CD4-positive, alpha-beta T cell (primary cell): ENCODE measurements at regions not wholly inside any gene's neighbourhood (a gene's known extent, or its start where the extent isn't known, plus 50 kb on each side); places are given as distances from the start of the nearest gene placed in this dataset.

ENCODE experiments used
- ATAC-seq: fragments of 200-7000 bp; cut with Tn5 transposase; one replicate; pipeline ENCODE4 v1.10.0; 2022; ENCODE audit warnings: mild to moderate bottlenecking; ENCODE audit not compliant: poor library complexity
- CTCF ChIA-PET: fragments of 350-600 bp; sonication (Branson Sonifier 250); formaldehyde crosslinking; loops from one replicate; lab custom pipeline; 2021; ENCODE audit warnings: antibody characterized with exemption, inconsistent platforms; lab: Charles Lee
- POLR2A ChIA-PET: fragments of 350-600 bp; sonication (Branson Sonifier 250); formaldehyde crosslinking; loops from one replicate; lab custom pipeline; 2021; ENCODE audit warnings: antibody characterized with exemption, inconsistent platforms; lab: Charles Lee
- DNase-seq, 14 experiments: peaks; one replicate each; pipeline ENCODE4 v3.0.0-alpha.2; 2013 to 2020; ENCODE audit warnings: mixed read lengths in 2 of 14
- H3K27ac ChIP-seq, 2 donors: one replicate each; pipeline versions ENCODE4 v1.5.1 to v1.7.0; 2013; ENCODE audit warnings: low read length in 2 of 2, low read depth in 1 of 2, mild to moderate bottlenecking in 1 of 2
- H3K27me3 ChIP-seq, 2 experiments: 1 replicate in 1 of 2; 2 replicates in 1 of 2; pipeline versions ENCODE4 v1.6.1 to v1.7.0; 2013; ENCODE audit warnings: low read length in 2 of 2, control low read depth in 1 of 2, mild to moderate bottlenecking in 1 of 2, moderate library complexity in 1 of 2; ENCODE audit not compliant: insufficient read depth in 2 of 2, control insufficient read depth in 1 of 2
- H3K36me3 ChIP-seq: one replicate; pipeline ENCODE4 v1.6.1; 2013; ENCODE audit warnings: low read length, control low read depth; ENCODE audit not compliant: insufficient read depth
- H3K4me1 ChIP-seq: one replicate; pipeline ENCODE4 v1.6.1; 2013; ENCODE audit warnings: low read length, control low read depth; ENCODE audit not compliant: insufficient read depth
- H3K4me3 ChIP-seq: one replicate; pipeline ENCODE4 v1.5.1; 2013; ENCODE audit warnings: mild to moderate bottlenecking, low read length, moderate library complexity
- H3K9me3 ChIP-seq, 2 experiments: 1 replicate in 1 of 2; 2 replicates in 1 of 2; pipeline versions ENCODE4 v1.6.1 to v1.7.0; 2013; ENCODE audit warnings: low read length in 2 of 2, mild to moderate bottlenecking in 2 of 2, control low read depth in 1 of 2, moderate library complexity in 1 of 2; ENCODE audit not compliant: control insufficient read depth in 1 of 2, insufficient read depth in 1 of 2
- H3K27ac Mint-ChIP-seq: one replicate; pipeline ENCODE4 v1.8.0; 2020; ENCODE audit warnings: mixed read lengths
- H3K27me3 Mint-ChIP-seq: one replicate; pipeline ENCODE4 v1.8.0; 2021; ENCODE audit warnings: mixed read lengths
- H3K36me3 Mint-ChIP-seq: one replicate; pipeline ENCODE4 v1.8.0; 2021; ENCODE audit warnings: low read depth, mixed read lengths
- H3K4me1 Mint-ChIP-seq: one replicate; pipeline ENCODE4 v1.8.0; 2021; ENCODE audit warnings: low read depth, mixed read lengths
- H3K4me3 Mint-ChIP-seq: one replicate; pipeline ENCODE4 v1.8.0; 2020; ENCODE audit warnings: mild to moderate bottlenecking, mixed read lengths
- H3K9me3 Mint-ChIP-seq: one replicate; pipeline ENCODE4 v1.8.0; 2020; ENCODE audit warnings: mixed read lengths
- CTCF ChIP-seq: fragments of 200-600 bp; IDR thresholded peaks from one replicate; pipeline ENCODE4 v1.8.0; 2022; ENCODE audit warnings: antibody characterized with exemption, mild to moderate bottlenecking
- intact Hi-C, 2 experiments: fragments of 100-400 bp; cut with DNase I in 1 of 2; cut with micrococcal nuclease in 1 of 2; formaldehyde crosslinking; loops; one replicate each; pipeline versions ENCODE4 v1.15.1 to v1.9.0; 2023 to 2025; cut with DNase I, micrococcal nuclease

DNA sequence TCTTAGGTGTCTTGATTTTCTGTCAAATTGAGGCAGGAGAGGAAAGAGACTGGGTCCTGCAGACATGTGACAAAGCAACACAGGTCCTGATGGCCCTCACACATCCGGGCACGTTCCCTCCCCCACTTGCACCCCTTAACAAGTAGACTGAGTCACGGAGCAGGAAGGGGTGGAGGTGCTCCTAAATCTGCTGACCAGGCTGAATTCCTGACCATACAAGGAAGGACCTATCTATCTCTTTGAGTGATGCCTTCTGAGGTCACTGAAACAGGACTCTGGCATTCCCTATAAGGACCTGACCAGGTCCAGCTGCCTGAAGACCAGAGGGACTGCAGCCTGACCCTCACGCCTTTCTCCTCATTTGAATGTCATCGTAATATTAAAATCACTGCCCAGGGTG, 250.3 kb downstream of the COL4A1 start:
- H3K4me3 Mint-ChIP-seq, result no peak overlapping the region
- no peaks in the 10 kb centered on the region for H3K4me1 Mint-ChIP-seq
- Histone ChIP-seq H3K4me1 (no peaks in the 10 kb centered on the region), H3K36me3 (no peaks in the 10 kb centered on the region), H3K27ac (no peak overlapping the region), H3K4me3 (no peak overlapping the region), H3K27me3 (no peaks in the 10 kb centered on the region), H3K9me3 (peaks cover 0 to 3% of the 10 kb centered on the region in 2 experiments)
- TF ChIP-seq CTCF, result no peak
- H3K9me3 Mint-ChIP-seq, result peaks cover 2% of the 10 kb centered on the region
- intact Hi-C loops, result no loop called here
- ATAC-seq, result no peak
- no peaks in the 10 kb centered on the region for H3K36me3 Mint-ChIP-seq
- H3K27ac Mint-ChIP-seq, result no peak overlapping the region
- ChIA-PET POLR2A (no interaction called here), CTCF (no interaction called here)
- no peak for DNase-seq
- peaks cover 4% of the 10 kb centered on the region for H3K27me3 Mint-ChIP-seq

GRCh38 chr13:110055089-110055488, 251.9 kb downstream of the COL4A1 start:
- ChIA-PET CTCF (no interaction called here), POLR2A (no interaction called here)
- no peaks in the 10 kb centered on the region for H3K4me1 ChIP-seq
- H3K9me3 Mint-ChIP-seq, result peaks cover 6% of the 10 kb centered on the region
- H3K36me3 ChIP-seq, result no peaks in the 10 kb centered on the region
- intact Hi-C loops, result no loop called here
- H3K27me3 Mint-ChIP-seq, result peaks cover 4% of the 10 kb centered on the region
- no peak for ATAC-seq
- no peak overlapping the region for H3K4me3 Mint-ChIP-seq
- no peaks in the 10 kb centered on the region for H3K27me3 ChIP-seq
- peaks cover 0 to 3% of the 10 kb centered on the region in 2 experiments for H3K9me3 ChIP-seq
- H3K27ac Mint-ChIP-seq, result no peak overlapping the region
- no peak for TF ChIP-seq CTCF
- no peaks in the 10 kb centered on the region for H3K36me3 Mint-ChIP-seq
- DNase-seq, result no peak
- no peak overlapping the region for H3K4me3 ChIP-seq
- H3K4me1 Mint-ChIP-seq, result no peaks in the 10 kb centered on the region
- no peak overlapping the region for H3K27ac ChIP-seq

DNA sequence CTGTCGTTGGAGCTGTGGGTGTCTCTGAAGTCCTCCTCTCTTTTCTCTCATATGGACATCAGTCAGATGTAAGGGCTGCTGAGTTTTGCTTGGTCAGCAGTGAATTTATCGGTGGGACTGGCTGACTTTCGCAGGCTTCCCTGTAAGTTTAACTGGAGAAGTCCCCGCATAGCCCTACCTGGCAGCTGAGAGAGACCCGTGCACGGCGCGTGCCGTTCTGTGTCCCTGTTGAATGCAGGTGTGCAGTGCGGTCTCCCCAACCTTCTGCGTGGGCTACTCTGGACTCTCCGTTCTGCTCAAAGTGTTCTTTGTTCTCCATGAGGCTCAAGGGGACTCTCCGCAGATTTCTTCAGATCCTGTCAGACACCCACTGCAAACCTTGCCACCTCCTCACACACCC, 252.9 kb downstream of the COL4A1 start:
- Histone ChIP-seq H3K27me3 (no peaks in the 10 kb centered on the region), H3K27ac (no peak overlapping the region), H3K4me3 (no peak overlapping the region), H3K9me3 (peaks cover 0 to 3% of the 10 kb centered on the region in 2 experiments), H3K4me1 (no peaks in the 10 kb centered on the region), H3K36me3 (no peaks in the 10 kb centered on the region)
- no peak overlapping the region for H3K27ac Mint-ChIP-seq
- no peak overlapping the region for H3K4me3 Mint-ChIP-seq
- ATAC-seq (no peak), DNase-seq (no peak)
- peaks cover 6% of the 10 kb centered on the region for H3K9me3 Mint-ChIP-seq
- H3K27me3 Mint-ChIP-seq, result peaks cover 4% of the 10 kb centered on the region
- POLR2A ChIA-PET, result no interaction called here
- no peaks in the 10 kb centered on the region for H3K4me1 Mint-ChIP-seq
- intact Hi-C loops, result no loop called here
- CTCF ChIA-PET, result no interaction called here
- H3K36me3 Mint-ChIP-seq, result no peaks in the 10 kb centered on the region
- no peak for TF ChIP-seq CTCF
